Amniotic stem cell (primary cell): ENCODE measurements at regions not wholly inside any gene's neighbourhood (a gene's known extent, or its start where the extent isn't known, plus 50 kb on each side); places are given as distances from the start of the nearest gene placed in this dataset.

Experiments used
- DNase-seq: peaks from one replicate; lab custom pipeline; 2025; lab: John Stamatoyannopoulos, UW

GRCh38 chr1:24985737-24986136, 55.7 kb upstream of the RUNX3 start:
- DNase-seq, result no peak

GRCh38 chr1:24984800-24985522, 54.9 kb upstream of the RUNX3 start:
- no peak for DNase-seq

- no peak for DNase-seq
These were observed 54.2 kb upstream of the RUNX3 start for GRCh38 chr1:24984300-24984699.

DNA sequence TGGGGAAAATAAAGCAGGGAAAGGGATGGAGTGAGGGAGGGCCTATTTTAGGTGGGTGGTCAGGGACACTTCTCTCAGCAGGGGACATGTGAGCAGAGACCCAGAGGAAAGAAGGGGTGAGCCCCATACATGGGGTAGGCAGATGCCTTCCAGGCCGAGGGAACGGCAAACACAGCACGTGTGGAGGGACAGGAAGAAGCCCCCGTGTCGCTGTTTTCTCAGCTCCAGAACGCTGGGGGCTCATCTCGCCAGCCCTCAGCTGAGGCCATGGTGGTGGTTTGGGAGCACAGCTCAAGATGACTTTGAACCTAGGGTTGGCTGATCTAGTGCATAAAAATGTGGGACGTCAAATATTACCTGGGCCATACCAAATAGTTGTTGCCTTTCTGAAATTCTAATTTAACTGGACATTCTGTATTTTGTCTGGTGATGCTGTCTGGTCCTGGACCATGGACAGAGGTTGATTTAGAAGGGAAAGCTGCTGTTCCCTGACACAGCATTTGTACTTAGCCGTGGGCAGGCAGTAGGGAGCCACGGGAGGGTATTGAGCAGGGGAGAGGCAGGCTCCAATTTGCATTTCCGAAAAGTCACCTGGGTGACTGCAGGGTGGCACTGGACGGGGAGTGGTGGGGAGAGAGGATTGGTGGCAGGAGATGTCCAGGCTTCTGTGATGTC, 53.1 kb upstream of the RUNX3 start:
- DNase-seq, result no peak

DNA sequence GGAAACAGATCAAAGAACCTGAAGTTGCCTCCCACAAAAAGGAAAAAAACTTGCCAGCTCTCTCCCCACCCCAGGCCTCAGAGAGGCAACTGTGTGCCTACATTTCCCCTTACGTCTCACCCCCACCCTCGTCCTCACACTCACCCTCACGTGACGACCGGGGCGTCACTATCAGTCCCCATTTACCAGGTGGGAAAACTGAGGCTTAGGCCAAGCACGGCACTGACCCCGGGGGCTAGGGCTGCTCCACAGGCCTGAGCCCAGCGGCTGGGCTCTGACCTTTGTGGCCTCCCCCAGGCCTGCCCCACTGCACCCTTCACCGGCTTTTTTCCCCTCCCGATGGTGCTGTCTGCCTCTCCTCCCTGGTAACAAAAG, 51.5 kb upstream of the RUNX3 start:
- no peak for DNase-seq

DNA sequence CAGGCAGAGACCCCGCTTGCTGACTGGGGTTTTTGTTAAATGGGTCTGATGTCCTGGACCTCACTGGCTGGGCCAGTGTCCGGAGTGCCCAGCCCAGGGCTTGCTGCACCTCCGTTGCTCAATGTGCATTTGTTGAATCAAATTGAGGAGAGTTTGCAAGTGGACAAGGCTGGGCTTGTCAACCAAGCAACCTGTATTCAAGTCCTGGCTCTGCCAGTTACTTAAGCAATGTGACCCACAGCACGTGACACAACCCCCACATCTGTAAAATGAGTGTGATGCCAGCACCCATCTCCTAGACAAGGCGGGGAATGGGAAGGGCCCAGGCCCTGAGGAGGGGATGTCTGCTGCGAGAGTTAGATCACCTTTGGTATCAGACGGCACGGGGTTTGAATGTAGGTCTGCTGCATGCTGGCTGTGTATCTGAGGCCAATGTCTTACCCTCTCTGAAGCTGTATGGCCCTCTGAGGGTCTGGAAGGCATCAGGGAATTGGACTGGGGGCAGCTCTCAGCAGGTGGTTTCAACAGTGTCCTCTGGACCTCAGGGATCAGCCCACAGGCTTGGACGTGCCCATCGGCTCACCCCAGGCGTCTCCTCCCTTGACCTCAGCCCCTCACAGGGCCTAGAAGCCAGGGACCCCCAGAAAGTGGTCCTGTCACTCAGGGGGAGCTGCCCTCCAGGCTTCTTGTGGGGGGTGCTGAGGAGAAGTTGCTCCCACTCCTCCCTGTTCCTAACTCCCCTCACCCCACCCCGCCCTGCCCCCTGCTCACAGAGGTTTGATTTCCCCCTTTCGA, 51.0 kb upstream of the RUNX3 start:
- DNase-seq, result no peak
